GM12872 (cell line): ENCODE measurements at regions not wholly inside any gene's neighbourhood (a gene's known extent, or its start where the extent isn't known, plus 50 kb on each side); places are given as distances from the start of the nearest gene placed in this dataset.

Experiments
- CTCF ChIP-seq: IDR thresholded peaks from 3 replicates; pipeline ENCODE4 v1.5.1; 2011; ENCODE audit warnings: low read depth, mild to moderate bottlenecking, low read length, moderate library complexity; ENCODE audit not compliant: insufficient read depth

- no peak for TF ChIP-seq CTCF
Observed at GRCh38 chr12:116650062-116650461, 87.8 kb downstream of the SPRING1 start.

GRCh38 chr12:116647813-116648212 is 88.6 kb downstream of the MAP1LC3B2 start:
- TF ChIP-seq CTCF, result no peak

GRCh38 chr12:116646901-116647300 is 87.7 kb downstream of the MAP1LC3B2 start:
- no peak for TF ChIP-seq CTCF

GRCh38 chr12:116644806-116645205 is 85.6 kb downstream of the MAP1LC3B2 start:
- no peak for TF ChIP-seq CTCF

- no peak for TF ChIP-seq CTCF
Observed at GRCh38 chr12:116642683-116643082, 83.5 kb downstream of the MAP1LC3B2 start.

GRCh38 chr12:116642106-116642505 is 82.9 kb downstream of the MAP1LC3B2 start:
- TF ChIP-seq CTCF, result no peak

- no peak for TF ChIP-seq CTCF
Observed at GRCh38 chr12:116640281-116640680, 81.1 kb downstream of the MAP1LC3B2 start.

- TF ChIP-seq CTCF, result no peak
Observed at GRCh38 chr12:116639765-116640164, 80.6 kb downstream of the MAP1LC3B2 start.
